ENCODE measurements at regions not wholly inside any gene's neighbourhood (a gene's known extent, or its start where the extent isn't known, plus 50 kb on each side); places are given as distances from the start of the nearest gene placed in this dataset.
"Not testable (repeated sequence)": the region's sequence is repeated elsewhere in the genome, so short reads cannot be mapped to it uniquely, and the experiment has no call there.

- Mint-ChIP-seq H3K27me3 (no peaks in the 10 kb centered on the region), H3K4me3 (no peak overlapping the region), H3K36me3 (no peaks in the 10 kb centered on the region), H3K27ac (no peak overlapping the region), H3K4me1 (ENCODE audit: low read depth in 2 of 2) (peaks cover 21 to 24% of the 10 kb centered on the region in 2 donors), H3K9me3 (no peaks in the 10 kb centered on the region)
- ATAC-seq (no peak), DNase-seq (ENCODE audit: low spot score) (no peak)
Measured at GRCh38 chr5:87190687-87191086, 77.0 kb upstream of the RASA1 start.

GRCh38 chr5:87191645-87192044, 76.0 kb upstream of the RASA1 start:
- no peak for ATAC-seq
- H3K4me1 Mint-ChIP-seq (ENCODE audit: low read depth in 2 of 2), result peaks cover 23 to 26% of the 10 kb centered on the region in 2 donors
- no peak for DNase-seq (ENCODE audit: low spot score)
- H3K4me3 Mint-ChIP-seq, result no peak overlapping the region
- H3K36me3 Mint-ChIP-seq, result no peaks in the 10 kb centered on the region
- no peak overlapping the region for H3K27ac Mint-ChIP-seq
- H3K9me3 Mint-ChIP-seq, result no peaks in the 10 kb centered on the region
- no peaks in the 10 kb centered on the region for H3K27me3 Mint-ChIP-seq

GRCh38 chr5:87195104-87195591, 72.5 kb upstream of the RASA1 start:
- DNase-seq (ENCODE audit: low spot score) (peak; percentile 61), ATAC-seq (peak in 1 of 2 donors; percentile 52)
- Mint-ChIP-seq H3K4me3 (peak overlapping the region; percentile 33), H3K9me3 (no peaks in the 10 kb centered on the region), H3K27me3 (no peaks in the 10 kb centered on the region), H3K4me1 (ENCODE audit: low read depth in 2 of 2) (peaks cover 23 to 26% of the 10 kb centered on the region in 2 donors), H3K36me3 (no peaks in the 10 kb centered on the region), H3K27ac (peak overlapping the region; percentile 18 to 65)

GRCh38 chr5:87195616-87196015, 72.1 kb upstream of the RASA1 start:
- no peak for DNase-seq (ENCODE audit: low spot score)
- H3K27ac Mint-ChIP-seq, result peak overlapping the region; percentile 18 to 65
- H3K4me1 Mint-ChIP-seq (ENCODE audit: low read depth in 2 of 2), result peaks cover 23 to 26% of the 10 kb centered on the region in 2 donors
- H3K9me3 Mint-ChIP-seq, result no peaks in the 10 kb centered on the region
- H3K4me3 Mint-ChIP-seq, result peak overlapping the region; percentile 33
- H3K36me3 Mint-ChIP-seq, result no peaks in the 10 kb centered on the region
- H3K27me3 Mint-ChIP-seq, result no peaks in the 10 kb centered on the region
- no peak for ATAC-seq

GRCh38 chr5:87198010-87198409, 69.7 kb upstream of the RASA1 start:
- H3K27me3 Mint-ChIP-seq, result no peaks in the 10 kb centered on the region
- peaks cover 3% of the 10 kb centered on the region for H3K9me3 Mint-ChIP-seq
- no peaks in the 10 kb centered on the region for H3K36me3 Mint-ChIP-seq
- H3K27ac Mint-ChIP-seq, result no peak overlapping the region
- H3K4me3 Mint-ChIP-seq, result no peak overlapping the region
- DNase-seq (ENCODE audit: low spot score) (no peak), ATAC-seq (no peak)
- H3K4me1 Mint-ChIP-seq (ENCODE audit: low read depth in 2 of 2), result peaks cover 9 to 12% of the 10 kb centered on the region in 2 donors

GRCh38 chr5:87199246-87199645, 68.4 kb upstream of the RASA1 start:
- H3K27me3 Mint-ChIP-seq; ATAC-seq; DNase-seq (ENCODE audit: low spot score); H3K9me3 Mint-ChIP-seq; H3K27ac Mint-ChIP-seq; H3K36me3 Mint-ChIP-seq; H3K4me3 Mint-ChIP-seq: not testable (repeated sequence)
- H3K4me1 Mint-ChIP-seq (ENCODE audit: low read depth in 2 of 2), result peaks cover 9 to 12% of the 10 kb centered on the region in 2 donors

GRCh38 chr5:87199704-87200103, 68.0 kb upstream of the RASA1 start:
- H3K4me1 Mint-ChIP-seq (ENCODE audit: low read depth in 2 of 2), result peaks cover 7 to 12% of the 10 kb centered on the region in 2 donors
- not testable (repeated sequence) for H3K27me3 Mint-ChIP-seq; ATAC-seq; DNase-seq (ENCODE audit: low spot score); H3K36me3 Mint-ChIP-seq; H3K4me3 Mint-ChIP-seq; H3K9me3 Mint-ChIP-seq; H3K27ac Mint-ChIP-seq

GRCh38 chr5:87210076-87210475, 57.6 kb upstream of the RASA1 start:
- H3K36me3 Mint-ChIP-seq, result peaks cover 8% of the 10 kb centered on the region
- peaks cover 5 to 14% of the 10 kb centered on the region in 2 donors for H3K4me1 Mint-ChIP-seq (ENCODE audit: low read depth in 2 of 2)
- H3K27ac Mint-ChIP-seq, result no peak overlapping the region
- H3K4me3 Mint-ChIP-seq, result no peak overlapping the region
- H3K27me3 Mint-ChIP-seq, result no peaks in the 10 kb centered on the region
- DNase-seq (ENCODE audit: low spot score), result no peak
- no peak for ATAC-seq
- H3K9me3 Mint-ChIP-seq, result peaks cover 4% of the 10 kb centered on the region

- Mint-ChIP-seq H3K4me3 (no peak overlapping the region), H3K27ac (no peak overlapping the region), H3K9me3 (peaks cover 4% of the 10 kb centered on the region), H3K27me3 (no peaks in the 10 kb centered on the region), H3K36me3 (peaks cover 11% of the 10 kb centered on the region), H3K4me1 (ENCODE audit: low read depth in 2 of 2) (peaks cover 6 to 21% of the 10 kb centered on the region in 2 donors)
- DNase-seq (ENCODE audit: low spot score), result no peak
- no peak for ATAC-seq
Measured at GRCh38 chr5:87210743-87211142, 56.9 kb upstream of the RASA1 start.

- peaks cover 11% of the 10 kb centered on the region for H3K36me3 Mint-ChIP-seq
- DNase-seq (ENCODE audit: low spot score), result no peak
- H3K9me3 Mint-ChIP-seq, result peaks cover 4% of the 10 kb centered on the region
- no peak overlapping the region for H3K4me3 Mint-ChIP-seq
- no peak for ATAC-seq
- H3K27me3 Mint-ChIP-seq, result no peaks in the 10 kb centered on the region
- H3K4me1 Mint-ChIP-seq (ENCODE audit: low read depth in 2 of 2), result peaks cover 6 to 28% of the 10 kb centered on the region in 2 donors
- no peak overlapping the region for H3K27ac Mint-ChIP-seq
Measured at GRCh38 chr5:87211676-87212075, 56.0 kb upstream of the RASA1 start.

- Mint-ChIP-seq H3K36me3 (peaks cover 11% of the 10 kb centered on the region), H3K4me1 (ENCODE audit: low read depth in 2 of 2) (peaks cover 6 to 28% of the 10 kb centered on the region in 2 donors)
- not testable (repeated sequence) for H3K27me3 Mint-ChIP-seq; H3K9me3 Mint-ChIP-seq; H3K27ac Mint-ChIP-seq; H3K4me3 Mint-ChIP-seq; DNase-seq (ENCODE audit: low spot score); ATAC-seq
Measured at GRCh38 chr5:87212183-87212582, 55.5 kb upstream of the RASA1 start.

- not testable (repeated sequence) for H3K27ac Mint-ChIP-seq; H3K9me3 Mint-ChIP-seq; DNase-seq (ENCODE audit: low spot score); ATAC-seq; H3K4me3 Mint-ChIP-seq; H3K27me3 Mint-ChIP-seq
- Mint-ChIP-seq H3K4me1 (ENCODE audit: low read depth in 2 of 2) (peaks cover 6 to 21% of the 10 kb centered on the region in 2 donors), H3K36me3 (peaks cover 11% of the 10 kb centered on the region)
Measured at GRCh38 chr5:87217480-87217879, 50.2 kb upstream of the RASA1 start.

Data from natural killer cell treated with Interleukin-12 subunit alpha and Interleukin-12 subunit beta and Interleukin-15 and Interleukin-18, amount 100 ng/mL, for 72 hours (primary cell).